GM12891 (cell line): ENCODE measurements at regions not wholly inside any gene's neighbourhood (a gene's known extent, or its start where the extent isn't known, plus 50 kb on each side); places are given as distances from the start of the nearest gene placed in this dataset.
"Not testable (repeated sequence)": the region's sequence is repeated elsewhere in the genome, so short reads cannot be mapped to it uniquely, and the experiment has no call there.

Experiments used
- POLR2A ChIP-seq: IDR thresholded peaks from 2 replicates; pipeline ENCODE4 v1.6.1; 2011; ENCODE audit warnings: low read depth, low read length, control low read depth
- POLR2AphosphoS5 ChIP-seq: IDR thresholded peaks from 2 replicates; pipeline ENCODE4 v1.6.1; 2011; ENCODE audit warnings: low read depth, low read length, control low read depth
- SPI1 ChIP-seq: IDR thresholded peaks from 2 replicates; pipeline ENCODE4 v1.6.1; 2011; ENCODE audit warnings: low read depth, low read length, control low read depth
- TAF1 ChIP-seq: IDR thresholded peaks from 2 replicates; pipeline ENCODE4 v1.6.1; 2011; ENCODE audit warnings: low read depth, low read length, control low read depth

DNA sequence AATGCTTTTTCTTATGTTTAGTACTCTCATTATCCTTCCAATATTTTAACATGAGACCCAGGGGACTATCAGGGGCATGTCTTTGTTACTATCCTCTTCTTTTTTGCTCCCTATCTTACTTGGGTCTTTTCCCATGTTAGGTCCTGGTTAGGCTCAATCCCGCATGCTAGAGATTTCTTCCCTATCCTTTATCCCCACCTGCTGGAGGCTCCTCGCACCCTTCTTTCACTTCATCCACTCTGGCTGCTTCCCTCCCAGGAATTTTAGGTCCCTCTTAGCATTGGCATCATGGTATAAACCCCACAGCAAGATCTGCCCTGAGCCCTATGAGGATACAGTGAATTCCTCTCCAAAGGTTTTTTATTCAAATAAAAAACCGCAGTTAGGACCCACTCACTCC lies 567.3 kb downstream of the ANKRD30B start:
- not testable (repeated sequence) for TF ChIP-seq POLR2AphosphoS5, POLR2A, SPI1, TAF1
